PFSK-1 (cell line): ENCODE measurements at regions not wholly inside any gene's neighbourhood (a gene's known extent, or its start where the extent isn't known, plus 50 kb on each side); places are given as distances from the start of the nearest gene placed in this dataset.

Experiments
- FOXP2 ChIP-seq: optimal IDR thresholded peaks from 2 replicates; pipeline ENCODE3; 2011; ENCODE audit warnings: borderline replicate concordance, control low read depth, inconsistent platforms; ENCODE audit not compliant: insufficient read depth; ENCODE audit errors: extremely low read length, extremely low read depth
- POLR2AphosphoS5 ChIP-seq: IDR thresholded peaks from 2 replicates; pipeline ENCODE4 v1.6.1; 2012; ENCODE audit warnings: low read depth, mild to moderate bottlenecking, control low read depth, low read length, moderate library complexity
- REST ChIP-seq, 2 experiments: IDR thresholded peaks; 2 replicates each; pipeline versions ENCODE4 v1.6.1 to v1.8.0; 2011 to 2012; ENCODE audit warnings: low read depth in 2 of 2, low read length in 2 of 2, control low read depth in 1 of 2, inconsistent platforms in 1 of 2, mild to moderate bottlenecking in 1 of 2, moderate library complexity in 1 of 2; ENCODE audit not compliant: insufficient read depth in 1 of 2
- SIN3A ChIP-seq: IDR thresholded peaks from 2 replicates; pipeline ENCODE4 v1.6.1; 2012; ENCODE audit warnings: mild to moderate bottlenecking, low read length, moderate library complexity, borderline replicate concordance; ENCODE audit not compliant: insufficient read depth
- TAF1 ChIP-seq: IDR thresholded peaks from 2 replicates; pipeline ENCODE4 v1.6.1; 2012; ENCODE audit warnings: low read length, control low read depth, borderline replicate concordance; ENCODE audit not compliant: insufficient read depth

GRCh38 chr1:229076195-229076594 lies 194.7 kb upstream of the RAB4A start:
- no peak for TF ChIP-seq REST (IDR thresholded peaks at IDR 0.05; ENCODE audit: insufficient read depth in 1 of 2, low read depth in 2 of 2, low read length in 2 of 2)
- no peak for TF ChIP-seq FOXP2
- TF ChIP-seq SIN3A: no peak
- TF ChIP-seq POLR2AphosphoS5: no peak
- no peak for TF ChIP-seq TAF1

- no peak for TF ChIP-seq TAF1
- no peak for TF ChIP-seq FOXP2
- no peak for TF ChIP-seq POLR2AphosphoS5
- TF ChIP-seq SIN3A: no peak
- TF ChIP-seq REST (IDR thresholded peaks at IDR 0.05; ENCODE audit: insufficient read depth in 1 of 2, low read depth in 2 of 2, low read length in 2 of 2): no peak
Observed at GRCh38 chr1:229079016-229079595, 191.8 kb upstream of the RAB4A start.

GRCh38 chr1:229080361-229080760 lies 190.6 kb upstream of the RAB4A start:
- no peak for TF ChIP-seq POLR2AphosphoS5
- no peak for TF ChIP-seq REST (IDR thresholded peaks at IDR 0.05; ENCODE audit: insufficient read depth in 1 of 2, low read depth in 2 of 2, low read length in 2 of 2)
- no peak for TF ChIP-seq SIN3A
- TF ChIP-seq TAF1: no peak
- no peak for TF ChIP-seq FOXP2

GRCh38 chr1:229085291-229085690 lies 185.6 kb upstream of the RAB4A start:
- TF ChIP-seq POLR2AphosphoS5: no peak
- no peak for TF ChIP-seq TAF1
- no peak for TF ChIP-seq FOXP2
- no peak for TF ChIP-seq SIN3A
- no peak for TF ChIP-seq REST (IDR thresholded peaks at IDR 0.05; ENCODE audit: insufficient read depth in 1 of 2, low read depth in 2 of 2, low read length in 2 of 2)

GRCh38 chr1:229086091-229086490 lies 184.8 kb upstream of the RAB4A start:
- TF ChIP-seq REST (IDR thresholded peaks at IDR 0.05; ENCODE audit: insufficient read depth in 1 of 2, low read depth in 2 of 2, low read length in 2 of 2): no peak
- TF ChIP-seq TAF1: no peak
- no peak for TF ChIP-seq FOXP2
- TF ChIP-seq SIN3A: no peak
- TF ChIP-seq POLR2AphosphoS5: no peak
